ENCODE measurements at regions not wholly inside any gene's neighbourhood (a gene's known extent, or its start where the extent isn't known, plus 50 kb on each side); places are given as distances from the start of the nearest gene placed in this dataset.

DNA sequence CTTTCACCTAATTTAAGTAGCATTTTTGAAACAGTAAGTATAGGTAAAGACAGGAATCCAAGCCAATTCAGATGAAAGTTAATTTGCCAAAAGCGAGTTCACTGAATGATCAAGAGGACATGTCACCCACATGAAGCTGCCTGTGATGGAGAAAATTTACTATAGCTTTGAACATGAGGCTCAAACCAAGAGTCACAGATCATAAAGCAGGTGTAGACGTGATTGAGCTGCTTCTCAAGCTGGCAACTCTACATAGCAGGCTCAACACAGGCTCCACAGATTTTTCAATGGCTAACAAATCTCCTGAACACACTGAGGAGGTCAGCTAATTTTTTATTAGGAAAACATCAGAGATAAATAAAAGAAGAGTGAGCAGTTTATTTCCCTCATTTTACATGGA lies 173.7 kb downstream of the FAM114A2 start:
- BruUV-seq (replicated peaks), result no TSS peak
- H3K9me1 ChIP-seq (ENCODE audit: insufficient read depth, low read length), result no peaks in the 10 kb centered on the region
- H3K4me1 ChIP-seq (ENCODE audit: control insufficient read depth, insufficient read depth, low read length), result no peaks in the 10 kb centered on the region
- no peaks in the 10 kb centered on the region; the same call in 1 of the 2 replicates for H3K27me3 ChIP-seq (ENCODE audit: control insufficient read depth, insufficient read depth, low read length)
- CTCF ChIA-PET, result no interaction called here
- H4K8ac ChIP-seq (ENCODE audit: low read depth in 2 of 2, low read length in 2 of 2), result no peak overlapping the region
- H3K4me3 ChIP-seq (ENCODE audit: insufficient read depth, low read depth, low read length), result no peak overlapping the region
- H2BK20ac ChIP-seq (ENCODE audit: low read depth, low read length), result no peak overlapping the region
- no CpG with 5 or more reads among the region's 2 CpGs for WGBS, 2 experiments (ENCODE audit: extremely low coverage in 2 of 2, insufficient read length in 1 of 2)
- DNase-seq, result no peak
- no peak overlapping the region for H3K9ac ChIP-seq (ENCODE audit: low read depth, low read length)
- no peak overlapping the region for H4K5ac ChIP-seq (ENCODE audit: low read depth, low read length)
- no peaks in the 10 kb centered on the region for H3K36me3 ChIP-seq (ENCODE audit: control insufficient read depth, insufficient read depth, low read length)
- H2AK9ac ChIP-seq (replicated peaks; ENCODE audit: low read depth, low read length, poor library complexity), result no peak overlapping the region
- no peak overlapping the region for H3K27ac ChIP-seq (ENCODE audit: insufficient read depth, low read length)
- no peak for ATAC-seq (ENCODE audit: low read depth)
- no peaks in the 10 kb centered on the region for H3K9me3 ChIP-seq (ENCODE audit: control insufficient read depth, insufficient read depth, low read length)
- no peaks in the 10 kb centered on the region for H4K20me1 ChIP-seq (ENCODE audit: insufficient read depth, low read length)
- no peak overlapping the region for H3K18ac ChIP-seq (ENCODE audit: low read depth, low read length)
- H3K14ac ChIP-seq (replicated peaks; ENCODE audit: low read depth, low read length), result no peak overlapping the region
- intact Hi-C loops (cut with micrococcal nuclease), result no loop called here
- H3K4ac ChIP-seq (ENCODE audit: low read depth, low read length), result no peak overlapping the region
- no peaks in the 10 kb centered on the region for H3K79me1 ChIP-seq (ENCODE audit: low read depth in 1 of 2, low read length in 2 of 2)
- dilution Hi-C loops (cut with HindIII; ENCODE audit: low sequenced_read_pairs, unreplicated experiment), result no loop called here
- no peak overlapping the region for H2BK5ac ChIP-seq (ENCODE audit: low read depth, low read length, poor library complexity, severe bottlenecking)
- H2AFZ ChIP-seq (replicated peaks; ENCODE audit: low read length, poor library complexity), result no peak overlapping the region
- no peak overlapping the region for H2AK5ac ChIP-seq (ENCODE audit: low read depth, low read length)
- no peak overlapping the region for H2BK120ac ChIP-seq (ENCODE audit: low read depth, low read length)
- H3K23ac ChIP-seq (ENCODE audit: low read depth, low read length), result no peak overlapping the region
- no peak overlapping the region for H4K91ac ChIP-seq (ENCODE audit: insufficient read depth, low read depth, low read length)
- H3K4me2 ChIP-seq (ENCODE audit: low read depth, low read length), result no peak overlapping the region
- no peak for TF ChIP-seq CHD1 (IDR thresholded peaks at IDR 0.05; ENCODE audit: low read depth, low read length)
- no peak for TF ChIP-seq CEBPB (IDR thresholded peaks at IDR 0.05; ENCODE audit: low read depth, low read length)
- TF ChIP-seq SMC3 (IDR thresholded peaks at IDR 0.05; ENCODE audit: low read depth, low read length), result no peak
- TF ChIP-seq, protein P1, sequence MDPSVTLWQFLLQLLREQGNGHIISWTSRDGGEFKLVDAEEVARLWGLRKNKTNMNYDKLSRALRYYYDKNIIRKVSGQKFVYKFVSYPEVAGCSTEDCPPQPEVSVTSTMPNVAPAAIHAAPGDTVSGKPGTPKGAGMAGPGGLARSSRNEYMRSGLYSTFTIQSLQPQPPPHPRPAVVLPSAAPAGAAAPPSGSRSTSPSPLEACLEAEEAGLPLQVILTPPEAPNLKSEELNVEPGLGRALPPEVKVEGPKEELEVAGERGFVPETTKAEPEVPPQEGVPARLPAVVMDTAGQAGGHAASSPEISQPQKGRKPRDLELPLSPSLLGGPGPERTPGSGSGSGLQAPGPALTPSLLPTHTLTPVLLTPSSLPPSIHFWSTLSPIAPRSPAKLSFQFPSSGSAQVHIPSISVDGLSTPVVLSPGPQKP (IDR thresholded peaks at IDR 0.05; ENCODE audit: borderline replicate concordance, low read depth, low read length), result no peak
- TF ChIP-seq POLR2A (IDR thresholded peaks at IDR 0.05; ENCODE audit: low read depth, low read length), result no peak
- no peak for TF ChIP-seq RAD21 (IDR thresholded peaks at IDR 0.05; ENCODE audit: low read length)
- H3K56ac ChIP-seq (ENCODE audit: extremely low read depth, insufficient read depth, low read length), result no peak overlapping the region
- no peak overlapping the region for H2BK15ac ChIP-seq (ENCODE audit: low read depth, low read length)
- in situ Hi-C loops (cut with MboI; ENCODE audit: low sequenced_read_pairs), result no loop called here
- POLR2A ChIA-PET (ENCODE audit: unreplicated experiment), result no interaction called here

All from IMR-90 (cell line).